ENCODE measurements at regions not wholly inside any gene's neighbourhood (a gene's known extent, or its start where the extent isn't known, plus 50 kb on each side); places are given as distances from the start of the nearest gene placed in this dataset.

GRCh38 chr3:5806192-5806591 is 618.7 kb downstream of the EDEM1 start:
- no peak for ATAC-seq
- no peaks in the 10 kb centered on the region for H3K4me1 ChIP-seq
- DNase-seq = no peak
- no peak overlapping the region for H3K27ac ChIP-seq
- no peaks in the 10 kb centered on the region for H3K36me3 ChIP-seq
- no peaks in the 10 kb centered on the region for H3K27me3 ChIP-seq (ENCODE audit: low read depth)
- no peak overlapping the region for H3K4me3 ChIP-seq
- no peaks in the 10 kb centered on the region for H3K9me3 ChIP-seq
- intact Hi-C loops (cut with DNase I) = no loop called here
- TF ChIP-seq CTCF (IDR thresholded peaks at IDR 0.05) = no peak

GRCh38 chr3:5809586-5810246 is 622.2 kb downstream of the EDEM1 start:
- Histone ChIP-seq H3K27me3 (ENCODE audit: low read depth) (no peaks in the 10 kb centered on the region), H3K4me3 (no peak overlapping the region), H3K36me3 (no peaks in the 10 kb centered on the region), H3K27ac (no peak overlapping the region), H3K9me3 (no peaks in the 10 kb centered on the region), H3K4me1 (no peaks in the 10 kb centered on the region)
- DNase-seq = no peak
- no peak for ATAC-seq
- intact Hi-C loops (cut with DNase I) = no loop called here
- TF ChIP-seq CTCF (IDR thresholded peaks at IDR 0.05) = no peak

- intact Hi-C loops (cut with DNase I) = no loop called here
Observed at GRCh38 chr3:5811016-5811415, 623.5 kb downstream of the EDEM1 start.

GRCh38 chr3:5813521-5813920 is 626.0 kb downstream of the EDEM1 start:
- DNase-seq (no peak), ATAC-seq (no peak)
- no peaks in the 10 kb centered on the region for H3K9me3 ChIP-seq
- H3K4me3 ChIP-seq = no peak overlapping the region
- no peak for TF ChIP-seq CTCF (IDR thresholded peaks at IDR 0.05)
- intact Hi-C loops (cut with DNase I) = no loop called here
- no peaks in the 10 kb centered on the region for H3K36me3 ChIP-seq
- no peak overlapping the region for H3K27ac ChIP-seq
- H3K27me3 ChIP-seq (ENCODE audit: low read depth) = no peaks in the 10 kb centered on the region
- no peaks in the 10 kb centered on the region for H3K4me1 ChIP-seq

More at GRCh38 chr3:5811016-5811415, 623.5 kb downstream of the EDEM1 start:
- Histone ChIP-seq H3K27ac (no peak overlapping the region), H3K9me3 (no peaks in the 10 kb centered on the region), H3K36me3 (no peaks in the 10 kb centered on the region), H3K4me3 (no peak overlapping the region), H3K27me3 (ENCODE audit: low read depth) (no peaks in the 10 kb centered on the region), H3K4me1 (no peaks in the 10 kb centered on the region)
- no peak for TF ChIP-seq CTCF (IDR thresholded peaks at IDR 0.05)
- no peak for ATAC-seq
- no peak for DNase-seq

- Histone ChIP-seq H3K36me3 (no peaks in the 10 kb centered on the region), H3K4me3 (no peak overlapping the region), H3K27ac (no peak overlapping the region), H3K27me3 (ENCODE audit: low read depth) (no peaks in the 10 kb centered on the region), H3K4me1 (no peaks in the 10 kb centered on the region), H3K9me3 (no peaks in the 10 kb centered on the region)
- intact Hi-C loops (cut with DNase I) = no loop called here
- ATAC-seq (no peak), DNase-seq (no peak)
- no peak for TF ChIP-seq CTCF (IDR thresholded peaks at IDR 0.05)
Observed at GRCh38 chr3:5822843-5823242, 635.3 kb downstream of the EDEM1 start.
